Adrenal gland (tissue), 9 donors: ENCODE measurements at regions not wholly inside any gene's neighbourhood (a gene's known extent, or its start where the extent isn't known, plus 50 kb on each side); places are given as distances from the start of the nearest gene placed in this dataset.

Experiments
- DNase-seq, 7 donors: peaks; one replicate each; pipeline ENCODE4 v3.0.0-alpha.2; 2019 to 2020
- H3K27ac ChIP-seq, 5 donors: fragments of 200-600 bp; sonication (generic) in 4 of 5; 1 replicate in 3 of 5; 2 replicates in 2 of 5; pipeline versions ENCODE4 v1.5.1 to v1.8.0; 2016 to 2020; ENCODE audit warnings: mild to moderate bottlenecking in 1 of 5
- H3K27me3 ChIP-seq: fragments of 200-600 bp; 2 replicates; pipeline ENCODE4 v1.8.0; 2021
- H3K36me3 ChIP-seq, 2 donors: fragments of 200-600 bp; replicated peaks in 1 of 2; 1 replicate in 1 of 2; 2 replicates in 1 of 2; pipeline versions ENCODE4 v1.5.1 to v1.8.0; 2018 to 2022
- H3K4me1 ChIP-seq, 2 donors: fragments of 200-600 bp; replicated peaks in 1 of 2; 1 replicate in 1 of 2; 2 replicates in 1 of 2; pipeline versions ENCODE4 v1.5.1 to v1.8.0; 2018 to 2021
- H3K4me3 ChIP-seq, 4 donors: fragments of 200-600 bp; sonication (generic) in 3 of 4; one replicate each; pipeline ENCODE4 v1.5.1; 2016 to 2018
- H3K9me3 ChIP-seq, 3 donors: fragments of 200-600 bp; sonication (generic) in 1 of 3; replicated peaks in 1 of 3; 1 replicate in 2 of 3; 2 replicates in 1 of 3; pipeline versions ENCODE4 v1.5.1 to v1.8.0; 2016 to 2021
- POLR2A ChIP-seq, 2 donors: fragments of 450-650 bp; IDR thresholded peaks; one replicate each; pipeline ENCODE4 v1.6.1; 2017; ENCODE audit warnings: antibody characterized with exemption in 2 of 2, mild to moderate bottlenecking in 2 of 2, moderate library complexity in 1 of 2
- WGBS, 4 donors: extraction: QIAGEN DNeasy Blood & Tissue Kit in 2 of 4; methylation state at CpG; one replicate each; pipeline versions ENCODE4 v1.1.5 to v1.1.7; 2013 to 2017; 5-methylcytosine and 5-hydroxymethylcytosine counted together
- intact Hi-C, 2 donors: fragments of 100-400 bp; cut with DNase I; formaldehyde crosslinking; loops; one replicate each; pipeline versions ENCODE4 v1.14.1 to v1.15.0; 2022 to 2023
- TF ChIP-seq, protein P1 (sequence below), 6 experiments: fragments of 450-650 bp in 4 of 6; fragments of 200-600 bp in 2 of 6; sonication (generic) in 1 of 6; IDR thresholded peaks; 1 replicate in 5 of 6; 2 replicates in 1 of 6; pipeline versions ENCODE4 v1.5.1 to v1.8.0; 2016 to 2021; ENCODE audit warnings: antibody characterized with exemption in 6 of 6, mild to moderate bottlenecking in 2 of 6, moderate library complexity in 1 of 6
- donor health status: healthy with polysubstance abuse.
- donor health status: Bipolar disorder and iron deficiency.
- donor health status: DM: yes; HTN: yes; CAD: no.
- donor health status: DM: no; HTN: no; CAD: no.
- donor health status: DM: no; HTN: no; CAD: no.

DNA sequence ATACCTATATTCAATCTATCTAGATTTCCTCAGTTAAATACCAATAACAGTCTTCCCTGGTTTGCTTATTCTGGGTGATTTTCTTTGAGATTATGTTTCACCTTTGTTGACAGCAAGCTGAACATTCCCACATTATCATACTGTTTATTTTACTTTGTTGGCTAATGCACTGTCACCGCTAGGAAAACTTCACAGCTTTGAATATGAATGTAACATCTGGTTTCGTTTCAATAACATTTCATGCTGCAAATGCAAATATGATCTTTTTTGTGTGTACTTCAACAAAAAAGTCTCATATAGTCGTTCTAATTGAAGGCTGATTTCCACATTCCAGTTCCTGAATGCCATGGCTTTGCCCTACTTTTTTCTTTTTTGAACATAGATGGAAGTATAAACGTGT is 946.3 kb upstream of the GHITM start:
- no peaks in the 10 kb centered on the region for H3K4me1 ChIP-seq
- WGBS, 4 donors: 40 to 43% (median 42%) methylated on average over 4 of the region's 4 CpGs

DNA sequence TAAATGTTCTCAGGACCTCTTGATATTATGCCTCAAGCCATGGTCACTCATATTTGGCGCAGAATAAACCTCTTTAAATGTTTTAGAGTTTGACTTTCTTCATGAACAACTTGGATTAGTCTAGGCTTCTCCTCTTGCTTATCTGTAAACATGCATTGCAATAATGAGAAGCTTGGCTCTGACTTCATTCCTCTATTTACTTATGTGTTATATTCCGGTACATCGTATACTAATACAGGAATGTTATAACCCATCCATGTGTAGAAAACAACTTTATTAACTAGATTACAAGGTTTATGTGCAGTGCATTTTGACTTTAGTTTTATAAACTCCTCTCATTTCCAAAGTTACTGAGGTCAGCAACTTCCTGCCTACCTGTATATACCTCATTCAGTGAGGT is 944.3 kb upstream of the GHITM start:
- 77 to 91% (median 87%) methylated on average over 3 of the region's 3 CpGs for WGBS, 4 donors
- Histone ChIP-seq H3K4me1 (no peaks in the 10 kb centered on the region), H3K27me3 (no peaks in the 10 kb centered on the region), H3K36me3 (no peaks in the 10 kb centered on the region), H3K27ac (no peak overlapping the region), H3K4me3 (no peak overlapping the region), H3K9me3 (no peaks in the 10 kb centered on the region)
- no peak for DNase-seq
- TF ChIP-seq, protein P1, sequence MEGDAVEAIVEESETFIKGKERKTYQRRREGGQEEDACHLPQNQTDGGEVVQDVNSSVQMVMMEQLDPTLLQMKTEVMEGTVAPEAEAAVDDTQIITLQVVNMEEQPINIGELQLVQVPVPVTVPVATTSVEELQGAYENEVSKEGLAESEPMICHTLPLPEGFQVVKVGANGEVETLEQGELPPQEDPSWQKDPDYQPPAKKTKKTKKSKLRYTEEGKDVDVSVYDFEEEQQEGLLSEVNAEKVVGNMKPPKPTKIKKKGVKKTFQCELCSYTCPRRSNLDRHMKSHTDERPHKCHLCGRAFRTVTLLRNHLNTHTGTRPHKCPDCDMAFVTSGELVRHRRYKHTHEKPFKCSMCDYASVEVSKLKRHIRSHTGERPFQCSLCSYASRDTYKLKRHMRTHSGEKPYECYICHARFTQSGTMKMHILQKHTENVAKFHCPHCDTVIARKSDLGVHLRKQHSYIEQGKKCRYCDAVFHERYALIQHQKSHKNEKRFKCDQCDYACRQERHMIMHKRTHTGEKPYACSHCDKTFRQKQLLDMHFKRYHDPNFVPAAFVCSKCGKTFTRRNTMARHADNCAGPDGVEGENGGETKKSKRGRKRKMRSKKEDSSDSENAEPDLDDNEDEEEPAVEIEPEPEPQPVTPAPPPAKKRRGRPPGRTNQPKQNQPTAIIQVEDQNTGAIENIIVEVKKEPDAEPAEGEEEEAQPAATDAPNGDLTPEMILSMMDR (IDR thresholded peaks at IDR 0.05): no peak
- no peak for TF ChIP-seq POLR2A (IDR thresholded peaks at IDR 0.05)
- intact Hi-C loops: no loop called here

More for the DNA sequence above, 946.3 kb upstream of the GHITM start:
- intact Hi-C loops: no loop called here
- no peaks in the 10 kb centered on the region for H3K36me3 ChIP-seq
- H3K27me3 ChIP-seq: no peaks in the 10 kb centered on the region
- H3K9me3 ChIP-seq: no peaks in the 10 kb centered on the region
- H3K27ac ChIP-seq: no peak overlapping the region
- H3K4me3 ChIP-seq: no peak overlapping the region
- TF ChIP-seq, protein P1 (IDR thresholded peaks at IDR 0.05): no peak
- no peak for TF ChIP-seq POLR2A (IDR thresholded peaks at IDR 0.05)
- DNase-seq: no peak

DNA sequence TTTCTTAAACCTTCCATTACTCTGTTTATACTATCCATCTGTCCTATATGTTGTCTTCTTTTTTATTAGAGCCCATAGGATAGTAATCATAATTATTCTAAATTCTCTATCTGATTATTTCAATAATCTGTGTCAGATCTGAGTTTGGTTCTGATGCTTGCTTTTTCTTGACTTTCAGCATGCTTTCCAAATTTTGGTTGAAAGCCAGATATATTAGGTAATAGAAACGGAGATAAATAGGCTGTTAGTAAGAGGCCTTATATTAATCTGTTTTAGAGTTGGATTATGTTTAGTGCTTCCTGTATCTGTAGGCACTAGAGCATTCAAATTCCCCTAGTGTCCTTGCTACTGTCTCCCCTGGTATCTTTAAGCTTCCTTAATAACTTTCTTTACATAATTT is 939.9 kb upstream of the GHITM start:
- DNase-seq: no peak
- Histone ChIP-seq H3K4me3 (no peak overlapping the region), H3K36me3 (no peaks in the 10 kb centered on the region), H3K9me3 (no peaks in the 10 kb centered on the region), H3K27ac (no peak overlapping the region), H3K27me3 (no peaks in the 10 kb centered on the region), H3K4me1 (no peaks in the 10 kb centered on the region)
- 18 to 41% (median 38%) methylated on average over 1 of the region's 1 CpG for WGBS, 4 donors
- intact Hi-C loops: no loop called here
- TF ChIP-seq, protein P1 (IDR thresholded peaks at IDR 0.05): no peak
- TF ChIP-seq POLR2A (IDR thresholded peaks at IDR 0.05): no peak

DNA sequence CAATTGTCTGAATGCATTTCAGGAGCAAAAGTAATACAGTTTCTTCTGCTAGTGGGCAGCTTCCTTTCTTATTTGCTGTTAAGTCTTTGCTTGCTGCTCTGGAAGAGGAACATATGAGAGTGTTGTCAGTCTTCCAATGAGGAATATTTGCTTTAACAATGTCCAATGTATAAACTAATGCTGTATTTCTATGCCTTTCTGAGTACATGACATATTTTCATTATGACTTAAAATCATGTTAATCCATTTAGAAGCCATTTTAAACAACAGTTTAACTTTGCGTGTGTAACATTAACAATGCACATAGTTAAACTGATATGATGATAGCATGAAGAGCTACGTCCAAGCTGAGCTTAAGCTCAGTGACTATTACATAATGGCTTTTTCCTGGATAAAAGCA is 933.4 kb upstream of the GHITM start:
- no peaks in the 10 kb centered on the region for H3K27me3 ChIP-seq

More for the DNA sequence above, 933.4 kb upstream of the GHITM start:
- no peak for DNase-seq
- H3K4me3 ChIP-seq: no peak overlapping the region
- no peak overlapping the region for H3K27ac ChIP-seq
- TF ChIP-seq, protein P1 (IDR thresholded peaks at IDR 0.05): no peak
- TF ChIP-seq POLR2A (IDR thresholded peaks at IDR 0.05): no peak
- 62 to 74% (median 70%) methylated on average over 2 of the region's 2 CpGs for WGBS, 4 donors
- no peaks in the 10 kb centered on the region for H3K4me1 ChIP-seq
- H3K9me3 ChIP-seq: no peaks in the 10 kb centered on the region
- intact Hi-C loops: no loop called here
- no peaks in the 10 kb centered on the region for H3K36me3 ChIP-seq
